Suprapubic skin (tissue), 4 donors: ENCODE measurements at regions not wholly inside any gene's neighbourhood (a gene's known extent, or its start where the extent isn't known, plus 50 kb on each side); places are given as distances from the start of the nearest gene placed in this dataset.

Source experiments
- DNase-seq, 2 donors: peaks; one replicate each; pipeline ENCODE4 v3.0.0-alpha.2; 2019; ENCODE audit warnings: low spot score in 2 of 2
- H3K27ac ChIP-seq: fragments of 200-600 bp; sonication (generic); one replicate; pipeline ENCODE4 v1.5.1; 2019
- H3K27me3 ChIP-seq: fragments of 200-600 bp; sonication (generic); one replicate; pipeline ENCODE4 v1.5.1; 2019
- H3K36me3 ChIP-seq: fragments of 200-600 bp; sonication (generic); one replicate; pipeline ENCODE4 v1.5.1; 2019
- H3K4me1 ChIP-seq: fragments of 200-600 bp; sonication (generic); one replicate; pipeline ENCODE4 v1.5.1; 2019
- H3K4me3 ChIP-seq: fragments of 200-600 bp; sonication (generic); one replicate; pipeline ENCODE4 v1.5.1; 2019; ENCODE audit warnings: mild to moderate bottlenecking
- H3K9me3 ChIP-seq: fragments of 200-600 bp; sonication (generic); one replicate; pipeline ENCODE4 v1.5.1; 2019
- EP300 ChIP-seq: sonication (generic); formaldehyde crosslinking; IDR thresholded peaks from one replicate; pipeline ENCODE4 v1.6.1; 2017; ENCODE audit warnings: antibody characterized with exemption
- POLR2A ChIP-seq, 2 donors: fragments of 450-650 bp; IDR thresholded peaks; one replicate each; pipeline ENCODE4 v1.6.1; 2017; ENCODE audit warnings: antibody characterized with exemption in 2 of 2, mild to moderate bottlenecking in 2 of 2, moderate library complexity in 2 of 2
- POLR2AphosphoS5 ChIP-seq, 3 donors: sonication (generic); formaldehyde crosslinking; IDR thresholded peaks; one replicate each; pipeline ENCODE4 v1.6.1; 2017; ENCODE audit warnings: antibody characterized with exemption in 3 of 3
- WGBS: methylation state at CpG from one replicate; pipeline ENCODE4 v1.1.5; 2018; 5-methylcytosine and 5-hydroxymethylcytosine counted together
- TF ChIP-seq, protein P1 (sequence below), 2 donors: fragments of 200-600 bp in 1 of 2; fragments of 450-650 bp in 1 of 2; sonication (generic) in 1 of 2; IDR thresholded peaks; one replicate each; pipeline ENCODE4 v1.5.1; 2016 to 2019; ENCODE audit warnings: antibody characterized with exemption in 2 of 2, mild to moderate bottlenecking in 1 of 2, moderate library complexity in 1 of 2

DNA sequence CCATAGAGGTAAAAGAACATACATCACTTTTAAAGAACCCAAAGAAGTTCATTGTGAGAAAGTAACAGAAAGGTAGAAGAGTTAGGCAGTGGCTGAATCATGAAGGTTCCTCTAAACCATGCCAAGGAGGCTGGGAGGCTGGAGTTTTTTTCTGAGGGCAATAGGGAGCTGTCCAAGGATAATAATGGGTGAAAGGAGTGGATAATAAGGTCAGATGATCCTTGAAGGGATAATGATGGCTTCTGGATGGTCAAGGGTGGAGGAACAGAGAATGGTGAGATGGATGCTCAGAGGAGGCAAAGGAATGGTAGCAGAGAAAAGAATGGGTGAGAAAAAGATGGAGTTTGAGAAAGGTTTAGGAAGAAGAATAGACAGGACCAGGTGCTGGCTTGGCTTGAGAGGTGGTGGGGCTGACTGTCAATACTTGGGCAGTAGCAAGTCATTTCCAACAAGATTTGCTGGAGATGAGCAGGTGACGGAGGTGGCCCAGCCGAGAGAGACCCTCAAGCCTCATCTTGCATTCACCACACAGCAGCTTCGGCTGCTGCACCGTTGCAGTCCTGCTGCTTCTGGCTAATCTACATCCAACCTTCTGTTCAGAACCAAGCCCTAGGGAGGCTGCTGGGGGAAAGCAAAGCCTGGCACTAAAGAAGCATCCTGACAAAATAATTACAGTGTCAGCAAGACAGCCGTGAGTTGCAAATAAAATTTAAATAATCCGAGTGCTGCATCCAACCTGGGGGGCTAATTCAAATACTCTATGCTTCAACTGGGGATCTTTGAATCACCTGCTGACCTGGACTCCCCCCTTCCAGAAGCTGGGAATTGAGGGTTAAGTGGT lies 131.2 kb upstream of the KCNG1 start:
- WGBS = 85% methylated on average over 6 of the region's 6 CpGs
- no peak for DNase-seq

DNA sequence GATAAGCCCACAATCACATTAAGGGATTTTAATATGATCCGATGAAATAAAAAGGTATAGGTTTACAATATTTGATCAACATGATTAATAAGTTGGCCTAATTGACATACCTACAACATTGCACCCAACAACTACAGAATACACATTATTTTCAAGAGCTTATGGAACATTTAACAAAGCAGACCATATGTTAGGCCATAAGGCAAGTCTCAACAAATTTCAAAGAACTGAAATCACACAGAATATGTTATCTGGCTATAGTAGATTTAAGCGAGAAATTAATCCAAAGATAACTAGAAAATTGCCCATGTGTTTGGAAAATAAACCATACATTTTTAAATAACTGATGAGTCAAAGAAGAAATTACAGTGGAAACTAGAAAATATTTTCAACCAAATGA lies 126.0 kb upstream of the KCNG1 start:
- Histone ChIP-seq H3K4me1 (no peaks in the 10 kb centered on the region), H3K27me3 (peaks cover 23% of the 10 kb centered on the region), H3K27ac (no peak overlapping the region), H3K4me3 (no peak overlapping the region), H3K9me3 (no peaks in the 10 kb centered on the region), H3K36me3 (no peaks in the 10 kb centered on the region)
- 85% methylated on average over 2 of the region's 2 CpGs for WGBS
- DNase-seq = no peak
- TF ChIP-seq POLR2A (IDR thresholded peaks at IDR 0.05) (no peak), EP300 (no peak), POLR2AphosphoS5 (IDR thresholded peaks at IDR 0.05) (no peak)
- TF ChIP-seq, protein P1, sequence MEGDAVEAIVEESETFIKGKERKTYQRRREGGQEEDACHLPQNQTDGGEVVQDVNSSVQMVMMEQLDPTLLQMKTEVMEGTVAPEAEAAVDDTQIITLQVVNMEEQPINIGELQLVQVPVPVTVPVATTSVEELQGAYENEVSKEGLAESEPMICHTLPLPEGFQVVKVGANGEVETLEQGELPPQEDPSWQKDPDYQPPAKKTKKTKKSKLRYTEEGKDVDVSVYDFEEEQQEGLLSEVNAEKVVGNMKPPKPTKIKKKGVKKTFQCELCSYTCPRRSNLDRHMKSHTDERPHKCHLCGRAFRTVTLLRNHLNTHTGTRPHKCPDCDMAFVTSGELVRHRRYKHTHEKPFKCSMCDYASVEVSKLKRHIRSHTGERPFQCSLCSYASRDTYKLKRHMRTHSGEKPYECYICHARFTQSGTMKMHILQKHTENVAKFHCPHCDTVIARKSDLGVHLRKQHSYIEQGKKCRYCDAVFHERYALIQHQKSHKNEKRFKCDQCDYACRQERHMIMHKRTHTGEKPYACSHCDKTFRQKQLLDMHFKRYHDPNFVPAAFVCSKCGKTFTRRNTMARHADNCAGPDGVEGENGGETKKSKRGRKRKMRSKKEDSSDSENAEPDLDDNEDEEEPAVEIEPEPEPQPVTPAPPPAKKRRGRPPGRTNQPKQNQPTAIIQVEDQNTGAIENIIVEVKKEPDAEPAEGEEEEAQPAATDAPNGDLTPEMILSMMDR (IDR thresholded peaks at IDR 0.05) = no peak

More for the DNA sequence above, 131.2 kb upstream of the KCNG1 start:
- H3K9me3 ChIP-seq = no peaks in the 10 kb centered on the region
- H3K4me3 ChIP-seq = no peak overlapping the region
- no peak overlapping the region for H3K27ac ChIP-seq
- TF ChIP-seq, protein P1 (IDR thresholded peaks at IDR 0.05) = no peak
- TF ChIP-seq POLR2AphosphoS5 (IDR thresholded peaks at IDR 0.05) (no peak), EP300 (no peak), POLR2A (IDR thresholded peaks at IDR 0.05) (no peak)
- H3K4me1 ChIP-seq = no peaks in the 10 kb centered on the region
- peaks cover 39% of the 10 kb centered on the region for H3K27me3 ChIP-seq
- no peaks in the 10 kb centered on the region for H3K36me3 ChIP-seq

DNA sequence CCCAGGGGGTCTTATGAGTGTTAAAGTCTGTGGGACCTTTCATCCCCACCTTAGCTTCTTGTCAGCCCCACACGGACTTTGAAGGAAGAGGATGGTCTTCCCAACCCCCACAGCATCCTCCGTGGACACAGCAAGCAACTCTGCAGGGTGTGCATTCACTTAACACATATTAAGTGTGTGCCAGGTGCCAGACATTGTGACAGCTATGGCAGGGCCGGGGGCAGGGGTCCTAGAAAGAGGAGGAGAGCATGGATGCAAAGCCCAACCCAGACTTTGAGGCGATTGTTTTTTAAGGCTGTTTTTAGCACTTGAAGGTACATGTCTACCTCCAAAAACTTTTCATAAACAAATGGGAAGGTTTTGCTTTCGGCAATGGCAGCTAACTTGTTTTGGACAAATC lies 121.6 kb upstream of the KCNG1 start:
- DNase-seq = peak in 1 of 2 donors; percentile 8
- WGBS = 30% methylated on average over 5 of the region's 5 CpGs
- Histone ChIP-seq H3K36me3 (no peaks in the 10 kb centered on the region), H3K27ac (no peak overlapping the region), H3K4me3 (no peak overlapping the region), H3K4me1 (no peaks in the 10 kb centered on the region), H3K9me3 (no peaks in the 10 kb centered on the region), H3K27me3 (peaks cover 20% of the 10 kb centered on the region)
- TF ChIP-seq, protein P1 (IDR thresholded peaks at IDR 0.05) = no peak
- TF ChIP-seq POLR2A (IDR thresholded peaks at IDR 0.05) (no peak), EP300 (no peak), POLR2AphosphoS5 (IDR thresholded peaks at IDR 0.05) (no peak)

DNA sequence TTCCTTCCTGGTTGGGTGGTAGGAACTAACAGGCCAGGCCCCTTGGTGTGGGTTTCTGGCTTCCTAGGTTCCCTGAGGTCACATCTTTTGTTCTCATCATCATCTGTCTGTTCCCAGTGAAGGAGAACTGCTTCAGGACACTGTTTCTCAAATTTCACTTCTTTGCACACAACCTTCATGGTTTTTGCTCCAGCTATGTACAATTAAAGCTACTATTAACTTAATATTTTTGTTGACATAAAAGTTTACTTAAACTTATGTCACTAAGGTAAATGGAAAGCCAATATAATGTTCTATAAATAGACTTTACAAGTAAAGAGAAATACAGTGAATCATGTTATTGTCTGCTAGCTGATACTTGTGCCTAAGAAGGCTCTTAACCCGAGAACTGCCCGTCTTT lies 120.7 kb upstream of the KCNG1 start:
- 85% methylated on average over 2 of the region's 2 CpGs for WGBS
- Histone ChIP-seq H3K27ac (no peak overlapping the region), H3K4me3 (no peak overlapping the region), H3K9me3 (no peaks in the 10 kb centered on the region), H3K27me3 (peaks cover 20% of the 10 kb centered on the region), H3K36me3 (no peaks in the 10 kb centered on the region), H3K4me1 (no peaks in the 10 kb centered on the region)
- TF ChIP-seq, protein P1 (IDR thresholded peaks at IDR 0.05) = no peak
- TF ChIP-seq EP300 (no peak), POLR2A (IDR thresholded peaks at IDR 0.05) (no peak), POLR2AphosphoS5 (IDR thresholded peaks at IDR 0.05) (no peak)
- DNase-seq = no peak

DNA sequence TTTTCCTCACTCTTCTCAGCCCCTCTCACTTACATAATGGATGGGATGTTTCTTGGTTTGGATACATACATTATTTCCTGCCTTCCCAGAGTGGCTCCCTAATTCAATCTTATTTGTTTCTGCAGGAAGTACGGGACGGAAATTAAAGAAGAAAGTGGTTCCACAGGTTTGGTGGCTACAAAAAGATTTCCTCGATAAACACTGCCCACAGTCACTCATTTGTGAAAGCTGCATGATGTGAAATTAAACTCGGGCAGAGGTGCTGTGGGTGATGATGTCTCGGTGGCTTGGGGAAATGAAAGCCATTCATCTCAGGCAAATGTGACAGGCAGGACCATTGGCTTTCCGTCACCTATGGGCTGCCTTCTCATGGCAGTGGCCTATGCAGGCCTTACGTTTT lies 119.5 kb upstream of the KCNG1 start:
- H3K27me3 ChIP-seq = peaks cover 20% of the 10 kb centered on the region
- no peak overlapping the region for H3K4me3 ChIP-seq
- 67% methylated on average over 7 of the region's 7 CpGs for WGBS
- H3K9me3 ChIP-seq = no peaks in the 10 kb centered on the region
- TF ChIP-seq, protein P1 (IDR thresholded peaks at IDR 0.05) = no peak
- H3K36me3 ChIP-seq = no peaks in the 10 kb centered on the region
- DNase-seq = no peak
- no peaks in the 10 kb centered on the region for H3K4me1 ChIP-seq
- H3K27ac ChIP-seq = no peak overlapping the region
